ENCODE measurements at regions not wholly inside any gene's neighbourhood (a gene's known extent, or its start where the extent isn't known, plus 50 kb on each side); places are given as distances from the start of the nearest gene placed in this dataset.

- Histone ChIP-seq H3K27ac (replicated peaks) (no peak overlapping the region), H3K4me3 (replicated peaks; ENCODE audit: insufficient read depth, low read length) (no peak overlapping the region), H3K27me3 (ENCODE audit: insufficient read depth, poor library complexity, severe bottlenecking) (no peaks in the 10 kb centered on the region)
- DNase-seq (ENCODE audit: low read depth in 1 of 2, low spot score in 1 of 2), result no peak
- TF ChIP-seq REST (IDR thresholded peaks at IDR 0.05; ENCODE audit: insufficient replicate concordance, low read depth), result no peak
- no peak for TF ChIP-seq SPI1 (IDR thresholded peaks at IDR 0.05; ENCODE audit: borderline replicate concordance, low read depth)
- no peak for TF ChIP-seq POLR2AphosphoS5 (IDR thresholded peaks at IDR 0.05; ENCODE audit: low read depth)
- TF ChIP-seq GABPA (IDR thresholded peaks at IDR 0.05; ENCODE audit: low read depth), result no peak
- TF ChIP-seq, protein P1, sequence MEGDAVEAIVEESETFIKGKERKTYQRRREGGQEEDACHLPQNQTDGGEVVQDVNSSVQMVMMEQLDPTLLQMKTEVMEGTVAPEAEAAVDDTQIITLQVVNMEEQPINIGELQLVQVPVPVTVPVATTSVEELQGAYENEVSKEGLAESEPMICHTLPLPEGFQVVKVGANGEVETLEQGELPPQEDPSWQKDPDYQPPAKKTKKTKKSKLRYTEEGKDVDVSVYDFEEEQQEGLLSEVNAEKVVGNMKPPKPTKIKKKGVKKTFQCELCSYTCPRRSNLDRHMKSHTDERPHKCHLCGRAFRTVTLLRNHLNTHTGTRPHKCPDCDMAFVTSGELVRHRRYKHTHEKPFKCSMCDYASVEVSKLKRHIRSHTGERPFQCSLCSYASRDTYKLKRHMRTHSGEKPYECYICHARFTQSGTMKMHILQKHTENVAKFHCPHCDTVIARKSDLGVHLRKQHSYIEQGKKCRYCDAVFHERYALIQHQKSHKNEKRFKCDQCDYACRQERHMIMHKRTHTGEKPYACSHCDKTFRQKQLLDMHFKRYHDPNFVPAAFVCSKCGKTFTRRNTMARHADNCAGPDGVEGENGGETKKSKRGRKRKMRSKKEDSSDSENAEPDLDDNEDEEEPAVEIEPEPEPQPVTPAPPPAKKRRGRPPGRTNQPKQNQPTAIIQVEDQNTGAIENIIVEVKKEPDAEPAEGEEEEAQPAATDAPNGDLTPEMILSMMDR (IDR thresholded peaks at IDR 0.05; ENCODE audit: insufficient read depth, low read length), result no peak
Measured at GRCh38 chr4:173835903-173836302, 305.9 kb upstream of the HAND2 start.

DNA sequence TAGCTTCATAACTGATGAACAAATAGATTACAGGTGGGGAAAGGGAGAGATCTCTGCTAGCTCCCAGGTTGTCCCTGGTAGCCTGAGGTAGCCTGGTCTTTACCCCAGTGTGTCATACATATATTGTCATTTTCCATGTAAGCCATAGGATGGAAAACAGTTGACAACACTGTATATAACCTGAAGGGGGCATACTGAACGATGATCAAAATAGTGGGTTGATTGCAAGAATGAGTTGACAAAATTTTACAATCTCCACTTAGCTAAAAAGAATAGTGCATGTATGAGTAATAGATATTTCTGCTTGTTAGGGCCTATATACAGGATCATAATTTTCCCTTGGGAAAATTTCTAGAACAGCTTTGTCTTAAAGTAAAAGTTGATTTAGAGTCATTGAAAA lies 304.1 kb upstream of the HAND2 start:
- H3K27ac ChIP-seq (replicated peaks), result no peak overlapping the region
- no peak for DNase-seq (ENCODE audit: low read depth in 1 of 2, low spot score in 1 of 2)
- no peaks in the 10 kb centered on the region for H3K27me3 ChIP-seq (ENCODE audit: insufficient read depth, poor library complexity, severe bottlenecking)
- H3K4me3 ChIP-seq (replicated peaks; ENCODE audit: insufficient read depth, low read length), result no peak overlapping the region
- TF ChIP-seq GABPA (IDR thresholded peaks at IDR 0.05; ENCODE audit: low read depth), result no peak
- no peak for TF ChIP-seq REST (IDR thresholded peaks at IDR 0.05; ENCODE audit: insufficient replicate concordance, low read depth)
- TF ChIP-seq SPI1 (IDR thresholded peaks at IDR 0.05; ENCODE audit: borderline replicate concordance, low read depth), result no peak
- TF ChIP-seq, protein P1 (IDR thresholded peaks at IDR 0.05; ENCODE audit: insufficient read depth, low read length), result no peak
- no peak for TF ChIP-seq POLR2AphosphoS5 (IDR thresholded peaks at IDR 0.05; ENCODE audit: low read depth)

- Histone ChIP-seq H3K27me3 (ENCODE audit: insufficient read depth, poor library complexity, severe bottlenecking) (no peaks in the 10 kb centered on the region), H3K27ac (replicated peaks) (no peak overlapping the region), H3K4me3 (replicated peaks; ENCODE audit: insufficient read depth, low read length) (no peak overlapping the region)
- no peak for DNase-seq (ENCODE audit: low read depth in 1 of 2, low spot score in 1 of 2)
- TF ChIP-seq POLR2AphosphoS5 (IDR thresholded peaks at IDR 0.05; ENCODE audit: low read depth) (no peak), GABPA (IDR thresholded peaks at IDR 0.05; ENCODE audit: low read depth) (no peak), REST (IDR thresholded peaks at IDR 0.05; ENCODE audit: insufficient replicate concordance, low read depth) (no peak), SPI1 (IDR thresholded peaks at IDR 0.05; ENCODE audit: borderline replicate concordance, low read depth) (no peak)
- TF ChIP-seq, protein P1 (IDR thresholded peaks at IDR 0.05; ENCODE audit: insufficient read depth, low read length), result no peak
Measured at GRCh38 chr4:173829565-173829964, 299.5 kb upstream of the HAND2 start.

Measured in HL-60 (cell line).